NCI-H2171 treated with DMSO at 0.1 percent for 48 hours (cell line): ENCODE measurements at regions not wholly inside any gene's neighbourhood (a gene's known extent, or its start where the extent isn't known, plus 50 kb on each side); places are given as distances from the start of the nearest gene placed in this dataset.
"Not testable (repeated sequence)": the region's sequence is repeated elsewhere in the genome, so short reads cannot be mapped to it uniquely, and the experiment has no call there.

Experiments used
- DNase-seq: peaks from one replicate; lab custom pipeline; 2025; lab: John Stamatoyannopoulos, UW

DNA sequence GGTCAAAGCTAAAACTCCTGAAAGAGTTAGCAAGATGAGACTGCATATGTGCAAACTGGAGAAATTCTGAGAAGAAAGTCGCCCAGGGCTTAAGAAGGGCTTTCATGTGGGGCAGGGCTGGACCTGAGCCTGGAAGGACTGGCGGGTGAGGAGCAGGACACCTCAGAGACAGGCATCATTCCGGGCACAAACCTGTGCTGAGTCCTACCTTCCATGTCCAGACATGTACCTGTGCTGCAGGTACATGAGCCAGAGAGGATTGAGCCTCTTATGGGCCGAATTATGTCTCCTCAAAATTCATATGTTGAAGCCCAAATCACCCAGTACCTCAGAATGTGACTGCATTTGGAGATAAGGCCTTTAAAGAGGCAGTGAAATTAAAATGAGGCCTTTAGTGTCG is 171.0 kb downstream of the QRSL1 start:
- no peak for DNase-seq

DNA sequence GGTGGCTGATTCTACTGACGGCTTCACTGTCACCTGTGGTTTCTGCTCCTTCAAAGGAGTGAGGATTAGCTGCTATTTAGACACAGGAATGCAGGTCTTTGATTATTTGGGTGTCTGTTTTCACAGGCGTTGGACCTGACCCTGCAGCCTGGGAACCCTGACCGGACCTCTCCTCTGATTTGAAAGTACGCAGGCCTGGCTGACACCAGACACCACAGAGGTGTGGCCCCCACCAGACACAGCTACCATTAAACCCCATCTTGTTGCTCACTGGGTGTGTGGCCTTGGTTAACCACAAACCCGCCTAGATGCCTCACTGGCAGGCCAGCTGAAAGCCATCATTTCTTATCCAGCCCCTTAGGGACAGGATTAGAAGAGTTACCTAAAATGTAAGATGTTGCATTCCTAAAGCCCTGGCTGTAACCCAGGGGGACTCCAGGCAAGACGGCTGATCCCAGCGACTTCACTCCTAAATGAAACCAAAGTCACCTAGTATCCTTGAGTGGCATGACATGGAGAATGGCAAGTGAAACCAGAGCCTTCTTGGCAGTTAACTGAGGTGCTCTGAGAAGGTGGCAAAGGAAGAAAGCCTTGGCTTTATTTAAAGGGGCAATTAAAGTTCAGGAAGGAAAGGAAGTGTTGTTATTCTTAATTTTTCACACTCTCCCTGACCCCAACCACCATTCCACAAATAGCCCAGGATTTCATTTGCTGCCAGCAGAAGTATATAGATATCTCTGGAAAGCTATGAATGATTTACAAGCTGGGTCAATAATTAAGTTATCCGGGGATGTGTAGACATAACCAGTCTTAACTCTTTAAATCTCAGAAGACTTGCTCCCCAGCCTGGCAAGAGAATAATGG is 169.9 kb downstream of the QRSL1 start:
- DNase-seq, result no peak

DNA sequence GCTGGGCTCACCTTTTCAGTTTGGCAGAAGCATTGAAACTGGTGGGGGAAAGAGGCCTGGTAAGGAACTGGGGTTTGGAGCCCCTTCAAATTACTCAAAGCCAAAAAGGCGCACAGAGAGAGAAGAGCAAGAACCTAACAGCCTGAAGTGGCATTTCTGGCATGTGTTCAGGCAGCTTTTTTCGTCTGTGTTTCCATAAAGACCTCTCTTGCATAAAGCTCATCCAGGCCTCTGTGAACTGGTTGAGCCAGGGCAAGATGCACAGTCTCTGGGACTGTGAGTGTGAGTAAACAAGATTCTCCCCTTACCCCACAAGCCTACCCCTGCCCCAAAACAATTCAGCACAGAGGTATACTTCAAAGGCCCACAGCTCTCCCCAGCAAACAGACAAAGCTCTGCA is 167.8 kb downstream of the QRSL1 start:
- DNase-seq, result no peak

DNA sequence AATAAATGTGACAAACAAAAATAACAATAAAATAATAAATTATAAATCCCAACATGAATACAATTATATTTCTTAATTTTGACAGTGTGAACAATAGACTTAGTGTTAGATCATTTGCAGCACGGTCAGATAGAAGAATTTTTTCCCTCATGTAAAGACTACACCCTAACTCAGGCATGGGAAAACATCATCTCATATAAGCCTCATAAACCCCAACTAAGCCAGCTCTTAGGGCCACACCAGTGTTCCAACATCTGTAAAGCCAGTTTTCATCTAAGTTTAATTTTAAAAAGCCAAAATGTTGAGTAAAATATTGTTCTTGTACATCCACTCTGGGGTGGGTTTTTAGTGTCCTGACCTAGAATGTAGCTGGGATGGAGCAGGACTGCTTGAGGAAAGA is 167.4 kb downstream of the QRSL1 start:
- no peak for DNase-seq

DNA sequence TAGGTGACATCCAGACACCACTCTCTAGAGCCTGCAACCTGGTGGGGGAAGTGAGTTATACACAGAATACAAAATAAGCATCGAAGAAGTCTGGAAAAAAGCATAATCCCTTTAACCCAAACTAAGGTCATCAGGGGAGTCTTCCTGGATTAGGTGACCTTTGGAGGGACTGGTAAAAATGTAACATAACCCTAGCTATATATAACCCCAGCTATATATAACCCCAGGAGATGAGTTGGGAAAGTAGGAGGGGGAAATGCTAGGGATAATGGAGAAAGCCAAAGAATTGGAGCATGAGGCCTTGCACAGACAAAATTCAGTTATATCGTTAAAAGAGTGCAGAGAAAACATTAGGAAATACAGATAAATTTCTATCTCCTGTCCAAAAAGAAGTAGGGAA is 164.8 kb downstream of the QRSL1 start:
- DNase-seq, result no peak

DNA sequence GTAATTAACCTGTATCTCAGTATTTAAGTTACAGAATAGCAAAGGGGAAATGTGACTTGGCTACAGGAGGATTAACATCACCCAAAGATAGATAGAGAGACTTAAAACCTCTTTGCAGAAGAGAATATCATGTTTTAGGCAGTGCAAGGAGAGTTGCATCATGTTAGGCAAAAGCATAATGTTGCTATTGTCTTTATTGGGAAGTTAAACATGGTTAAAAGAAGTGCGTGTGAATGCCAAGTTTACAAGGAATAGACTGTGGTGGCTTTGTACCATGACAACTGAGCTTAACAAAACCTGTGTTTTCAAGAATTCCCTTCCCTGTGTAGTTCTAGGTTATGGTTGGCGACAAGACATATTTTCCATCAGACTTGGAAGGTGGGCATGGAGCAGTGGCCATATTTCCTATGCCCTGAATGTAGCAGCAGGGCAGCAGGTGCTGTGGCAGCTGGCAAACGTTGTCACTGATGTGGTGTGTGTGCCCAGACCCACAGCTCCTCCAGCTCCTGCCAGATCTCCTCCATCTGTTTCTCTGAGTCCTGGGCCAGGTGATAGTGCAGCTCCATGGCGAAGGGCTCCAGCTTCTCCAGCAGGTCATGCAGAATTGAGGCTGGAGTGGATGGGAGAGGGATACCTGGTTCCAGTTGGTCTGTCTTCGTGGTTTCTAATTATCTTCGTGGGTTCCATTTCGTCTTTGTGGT is 163.3 kb downstream of the QRSL1 start:
- DNase-seq, result peak; percentile 71

DNA sequence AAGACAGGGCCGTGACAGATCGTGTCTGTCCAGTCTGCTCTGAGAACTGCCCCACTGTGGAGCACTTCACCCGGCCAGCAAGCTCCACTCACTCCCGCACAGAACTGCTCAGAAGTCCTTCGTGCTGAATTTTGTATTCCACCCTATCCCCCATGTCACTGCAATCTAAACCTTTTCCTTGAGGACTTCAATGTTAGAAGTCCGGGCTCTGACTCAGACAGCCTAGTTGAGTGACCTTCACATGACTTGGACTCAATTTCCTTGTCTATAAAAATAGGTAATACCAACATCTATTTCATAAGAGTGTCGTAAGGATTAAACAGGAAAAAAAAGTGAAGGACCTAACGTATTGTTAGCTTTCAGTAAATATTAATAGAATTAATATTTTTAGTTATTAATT is 161.6 kb downstream of the QRSL1 start:
- no peak for DNase-seq

DNA sequence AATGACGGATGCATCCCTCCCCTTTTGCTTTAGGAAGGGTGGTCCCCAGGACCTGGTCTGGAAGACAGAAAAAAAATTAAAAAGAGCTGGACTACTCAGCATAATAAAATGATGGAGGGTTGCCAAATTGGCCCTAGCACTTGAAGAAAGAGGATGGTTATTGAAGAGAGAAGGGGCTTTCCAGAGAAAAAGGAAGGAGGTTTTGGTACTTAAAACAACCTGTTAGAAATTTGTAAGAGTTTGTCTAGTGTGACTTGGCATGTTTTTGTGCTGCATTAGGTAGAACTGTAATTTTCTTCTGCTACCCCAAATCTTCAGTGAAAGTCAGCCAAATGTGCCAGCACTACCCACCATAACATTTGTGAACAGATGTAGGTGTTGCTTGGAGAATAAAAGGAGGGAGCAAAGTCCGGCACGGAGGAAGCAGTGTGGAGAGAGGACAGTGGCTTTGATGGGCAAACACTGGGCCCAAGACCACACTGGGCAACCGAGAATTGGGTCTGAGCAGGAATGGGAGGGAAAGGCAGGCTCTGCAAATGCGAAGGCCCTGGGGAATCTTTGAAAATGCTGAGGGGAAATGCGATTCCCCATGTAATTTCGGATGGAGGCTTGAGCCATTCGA is 160.9 kb downstream of the QRSL1 start:
- no peak for DNase-seq

DNA sequence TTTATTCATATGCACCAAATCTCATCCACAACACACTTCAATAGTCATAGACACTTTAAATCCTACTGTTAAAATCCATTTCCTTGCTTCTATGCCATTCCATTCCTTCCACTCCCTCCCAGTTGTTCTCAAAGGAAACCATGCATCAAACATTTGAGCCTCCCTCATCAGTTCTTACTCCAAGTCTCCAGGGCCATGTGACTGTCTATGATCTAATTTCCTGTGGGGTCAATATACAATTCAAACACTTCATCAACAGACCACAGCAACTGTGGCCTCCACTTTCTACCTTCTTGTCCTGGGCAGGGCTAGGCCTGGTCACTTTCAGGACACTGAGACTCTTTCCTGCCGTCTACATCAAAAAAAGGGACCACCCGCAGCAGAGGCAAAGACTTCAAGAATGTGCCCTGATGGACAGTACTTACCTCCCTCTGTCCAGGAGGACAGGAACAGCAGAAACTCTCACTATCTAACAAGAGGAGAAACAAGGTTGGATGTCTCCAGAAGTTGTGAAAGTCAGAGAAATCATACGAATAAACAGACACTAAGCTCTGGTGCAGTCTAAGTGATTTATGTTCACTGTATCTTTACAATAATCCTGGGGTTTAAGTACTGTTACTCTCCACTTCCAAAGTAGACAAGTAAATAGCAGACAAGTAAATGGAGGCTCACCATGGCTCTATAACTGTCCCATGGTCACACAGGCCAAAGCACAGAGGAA is 160.2 kb downstream of the QRSL1 start:
- no peak for DNase-seq

DNA sequence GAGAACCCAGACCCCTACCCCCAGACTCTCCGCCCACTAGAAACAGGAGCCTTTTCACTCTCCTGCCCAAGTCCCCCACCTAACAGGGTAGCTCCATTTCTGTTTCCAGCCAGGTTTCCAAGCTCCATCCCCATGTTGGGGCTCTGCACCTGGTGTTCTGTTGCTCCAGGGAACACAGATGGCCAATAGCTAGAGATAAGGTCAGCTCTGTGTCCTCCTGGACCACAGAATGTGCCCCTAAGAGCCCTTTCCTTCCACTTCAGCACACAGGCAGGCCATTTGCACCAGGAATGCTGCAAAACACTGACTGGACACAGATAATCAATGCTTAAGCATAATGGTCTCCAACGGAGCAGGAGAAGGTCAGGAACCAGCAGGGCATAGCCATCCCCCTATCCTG is 159.4 kb downstream of the QRSL1 start:
- DNase-seq, result no peak

DNA sequence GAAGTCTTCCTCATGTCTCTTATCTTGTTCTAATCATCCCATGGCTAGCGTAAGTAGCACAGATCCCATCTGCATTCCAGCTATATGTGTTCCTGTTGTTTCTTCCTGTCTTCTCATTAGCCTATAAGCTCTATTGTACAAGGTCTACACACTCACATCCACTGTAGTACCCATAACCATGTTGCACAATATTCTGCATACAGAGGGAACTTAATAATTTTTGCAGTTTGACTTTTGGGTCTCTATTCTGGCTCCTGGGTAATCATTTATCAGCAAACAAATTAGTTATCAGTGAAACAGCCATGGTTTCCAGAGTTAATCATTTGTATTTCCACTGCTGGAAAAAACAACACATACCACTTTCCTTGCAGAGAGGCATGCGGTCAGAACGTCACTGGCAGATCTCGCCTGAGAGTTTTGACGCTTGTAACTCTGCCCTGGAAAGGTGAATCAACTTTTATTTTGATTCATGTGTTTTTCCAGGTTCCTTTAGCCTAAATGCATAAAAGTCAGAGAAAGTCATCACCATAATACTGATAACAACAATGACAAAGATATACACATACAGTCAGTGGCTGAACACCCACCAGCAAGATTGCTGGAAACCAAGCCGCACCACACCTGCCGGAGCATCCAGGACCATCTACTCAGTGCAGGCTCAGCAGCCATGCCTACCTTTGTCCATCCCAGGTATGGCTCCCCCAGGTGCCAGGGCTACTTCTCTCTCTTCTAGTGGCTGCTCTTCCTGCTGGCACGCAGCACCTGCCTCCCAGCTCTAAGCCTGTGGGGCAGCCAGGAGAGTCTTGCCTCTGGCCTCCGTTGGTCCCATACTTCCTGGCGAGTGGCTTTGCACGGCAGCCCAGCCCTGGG is 158.2 kb downstream of the QRSL1 start:
- DNase-seq, result no peak

DNA sequence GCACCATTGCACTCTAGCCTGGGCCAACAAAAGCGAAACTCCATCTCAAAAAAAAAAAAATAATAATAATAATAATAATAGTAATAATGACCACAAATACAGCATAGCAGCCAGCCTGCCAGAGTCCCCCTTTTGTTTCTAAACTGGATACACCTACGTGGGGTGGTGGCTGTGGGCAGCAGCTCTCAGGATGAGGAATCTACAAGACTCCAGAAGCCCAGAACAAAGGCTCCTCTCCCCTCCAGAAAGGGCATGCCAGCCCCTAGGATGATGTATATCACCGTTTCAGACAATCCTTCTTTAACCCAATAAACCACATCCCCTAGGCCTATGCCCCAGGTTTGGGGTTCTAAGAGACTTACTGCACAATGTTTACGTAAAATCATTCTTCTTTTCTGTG is 155.9 kb downstream of the QRSL1 start:
- DNase-seq, result no peak

DNA sequence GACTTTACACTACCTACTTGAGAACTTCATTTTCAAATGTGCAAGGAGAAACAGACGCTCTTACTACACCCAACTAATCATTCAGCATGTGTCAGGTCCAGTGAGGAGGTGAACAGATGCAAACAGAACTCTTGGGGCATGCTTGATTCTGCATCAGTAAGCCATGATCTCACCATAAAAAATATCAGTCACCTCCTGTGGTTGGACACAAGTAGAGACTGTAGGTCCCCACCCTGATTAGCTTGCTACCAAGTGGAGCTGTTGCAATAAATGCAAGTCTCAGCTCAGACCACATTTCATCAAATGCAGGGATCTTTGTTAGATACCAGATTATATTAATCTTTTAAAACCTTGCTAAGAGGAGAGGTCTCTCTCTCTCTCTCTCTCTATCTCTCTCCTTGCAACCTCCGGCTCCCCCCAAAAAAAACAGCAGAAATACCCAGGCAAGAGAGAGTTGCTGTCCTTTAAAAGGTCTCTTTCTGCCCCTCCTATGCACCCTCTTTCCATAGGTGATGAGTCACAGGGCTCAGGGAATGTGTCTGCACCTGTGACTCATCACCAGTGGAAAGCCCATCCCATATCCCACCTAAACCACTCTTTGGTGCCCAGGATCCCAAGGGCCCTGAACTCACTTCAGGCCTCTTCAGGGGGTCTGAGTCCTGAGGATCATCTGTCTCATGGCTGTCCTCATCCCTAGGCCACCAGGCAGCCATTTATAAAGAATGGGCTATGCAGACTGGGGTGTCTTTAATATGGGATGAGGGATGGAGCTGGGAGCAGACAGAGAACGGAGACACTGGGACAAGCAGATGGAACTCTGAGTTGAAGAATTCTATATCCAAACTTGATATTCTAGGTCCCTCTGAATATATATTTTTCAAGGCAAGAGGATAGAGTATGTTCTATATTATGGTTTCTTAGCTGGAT is 154.5 kb downstream of the QRSL1 start:
- no peak for DNase-seq

DNA sequence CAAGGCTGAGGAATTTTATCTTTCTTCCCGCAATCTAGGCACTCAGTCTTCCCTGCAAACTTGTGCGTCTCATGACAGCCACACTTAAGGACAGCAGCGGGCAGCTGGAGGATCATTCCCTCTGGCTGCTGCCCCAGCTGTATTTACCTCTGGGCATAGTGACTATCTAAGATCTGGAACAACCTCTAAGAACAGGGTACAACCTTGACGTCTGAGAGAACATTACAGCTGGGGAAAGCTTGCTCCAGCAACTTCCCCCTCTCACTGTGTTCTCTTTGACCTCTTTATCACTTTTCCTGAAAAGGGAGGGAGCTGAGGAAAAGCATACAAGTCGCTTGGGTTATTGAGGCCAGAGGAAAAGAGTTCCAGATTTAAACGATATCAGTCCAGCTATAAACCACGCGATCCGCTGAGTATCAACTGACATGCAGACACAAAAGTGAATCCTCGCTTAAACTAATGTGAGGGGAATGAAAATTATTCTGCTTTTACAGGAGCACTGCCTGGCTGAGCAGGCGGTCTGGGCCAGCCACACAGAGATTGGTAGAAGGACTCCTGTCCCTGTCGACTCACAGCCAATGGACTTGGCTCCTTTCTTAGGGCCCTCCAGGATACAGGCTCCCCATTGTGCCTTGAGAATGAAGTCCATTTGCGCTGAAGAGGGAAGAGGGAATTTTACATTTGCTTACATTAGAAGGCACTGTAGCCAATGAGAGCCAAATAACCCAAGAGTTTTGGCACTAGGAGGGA is 153.3 kb downstream of the QRSL1 start:
- DNase-seq, result no peak

DNA sequence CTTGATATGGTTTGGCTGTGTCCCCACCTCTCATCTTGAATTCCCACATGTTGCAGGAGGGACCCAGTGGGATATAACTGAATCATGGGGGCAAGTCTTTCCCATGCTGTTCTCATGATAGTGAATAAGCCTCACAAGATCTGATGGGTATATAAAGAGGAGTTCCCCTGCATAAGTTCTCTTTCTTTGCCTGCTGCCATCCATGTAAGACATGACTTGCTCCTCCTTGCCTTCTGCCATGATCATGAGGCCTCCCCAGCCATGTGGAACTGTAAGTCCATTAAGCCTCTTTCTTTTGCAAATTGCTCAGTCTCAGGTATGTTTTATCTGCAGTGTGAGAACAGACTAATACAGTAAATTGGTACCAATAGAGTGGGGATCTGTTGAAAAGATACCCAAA is 150.2 kb downstream of the QRSL1 start:
- not testable (repeated sequence) for DNase-seq

DNA sequence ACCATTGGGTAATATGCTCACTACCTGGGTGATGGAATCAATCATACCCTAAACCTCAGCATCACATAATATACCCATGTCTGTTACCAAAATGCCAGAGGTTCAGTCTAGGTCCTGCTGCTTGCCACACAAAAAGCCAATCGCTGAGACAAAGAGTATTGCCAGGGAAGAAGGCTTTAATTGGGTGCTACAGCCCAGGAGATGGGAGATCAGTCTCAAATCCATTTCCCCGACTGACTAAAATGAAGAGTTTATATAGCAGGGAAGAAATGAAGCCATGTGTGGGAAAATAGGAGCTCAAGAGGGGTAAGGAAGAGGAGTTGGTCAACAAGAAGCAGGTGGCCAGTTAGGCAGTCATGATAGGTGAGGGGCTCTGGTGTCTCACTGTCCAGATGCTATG is 149.6 kb downstream of the QRSL1 start:
- DNase-seq, result no peak

DNA sequence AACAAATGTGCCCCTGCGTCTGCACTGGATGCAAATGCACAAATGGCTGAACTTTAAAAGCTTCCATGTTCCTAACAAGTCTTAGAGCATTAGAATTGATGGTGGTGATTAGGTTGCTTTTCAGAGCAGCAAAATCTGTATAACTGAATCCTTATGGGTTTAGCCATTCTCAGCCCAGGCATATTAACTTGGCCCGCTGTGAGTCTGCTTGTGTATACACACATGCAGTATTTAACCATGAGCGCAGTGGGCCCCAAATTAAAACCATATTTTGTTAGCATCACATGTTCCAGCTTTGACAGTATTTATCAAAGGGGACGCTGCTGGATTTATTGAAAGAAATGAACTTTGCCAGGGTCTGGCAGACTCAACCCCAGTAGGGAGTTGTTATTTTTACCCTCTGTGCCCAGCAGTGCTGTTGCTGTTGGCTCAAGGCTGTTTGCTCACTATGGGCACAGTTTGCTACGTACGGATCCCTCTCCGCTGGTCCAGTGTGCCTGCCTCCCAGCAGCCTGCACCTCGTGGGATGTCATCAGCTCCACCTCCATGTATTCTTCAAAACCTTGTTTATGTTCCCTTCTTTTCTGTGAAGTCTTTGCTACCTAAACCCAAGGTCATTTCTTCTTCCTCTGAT is 144.7 kb downstream of the QRSL1 start:
- DNase-seq, result no peak

DNA sequence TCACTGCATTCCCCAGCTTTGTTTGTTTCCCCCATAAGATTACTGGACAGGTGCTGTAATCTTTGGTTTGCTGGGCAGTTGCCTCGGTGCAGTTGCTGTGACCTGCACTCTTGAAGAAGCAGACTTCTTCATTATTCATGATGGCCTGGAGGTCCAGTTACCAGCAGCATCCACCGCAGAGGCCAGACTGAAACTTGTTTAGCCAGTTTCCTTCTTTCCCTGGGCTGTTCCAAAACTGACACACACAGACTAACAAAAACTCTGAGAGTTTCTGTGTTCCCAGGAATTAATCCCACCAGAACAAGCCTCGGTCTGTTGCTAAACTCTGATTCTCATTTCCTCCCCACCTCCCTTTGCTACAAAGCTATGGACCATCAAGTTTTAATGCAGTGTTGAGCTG is 144.1 kb downstream of the QRSL1 start:
- no peak for DNase-seq
